Left lung (tissue), 4 donors: ENCODE measurements at regions not wholly inside any gene's neighbourhood (a gene's known extent, or its start where the extent isn't known, plus 50 kb on each side); places are given as distances from the start of the nearest gene placed in this dataset.

ENCODE experiments used
- ATAC-seq: fragments of 200-7000 bp; cut with Tn5 transposase; one replicate; pipeline ENCODE4 v1.9.1; 2020; ENCODE audit warnings: moderate library complexity
- DNase-seq, 4 donors: peaks; one replicate each; pipeline ENCODE4 v3.0.0-alpha.2; 2013 to 2020
- H3K27ac ChIP-seq, 2 donors: fragments of 200-600 bp; sonication (generic) in 1 of 2; one replicate each; pipeline versions ENCODE4 v1.5.0 to v1.8.0; 2020 to 2021
- H3K27me3 ChIP-seq, 2 donors: fragments of 200-600 bp; sonication (generic) in 1 of 2; one replicate each; pipeline versions ENCODE4 v1.5.0 to v1.8.0; 2020 to 2021
- H3K36me3 ChIP-seq, 2 donors: fragments of 200-600 bp; sonication (generic) in 1 of 2; one replicate each; pipeline versions ENCODE4 v1.5.0 to v1.8.0; 2020 to 2021
- H3K4me1 ChIP-seq, 2 donors: fragments of 200-600 bp; one replicate each; pipeline ENCODE4 v1.8.0; 2021
- H3K4me3 ChIP-seq, 2 donors: fragments of 200-600 bp; sonication (generic) in 1 of 2; one replicate each; pipeline versions ENCODE4 v1.5.0 to v1.8.0; 2020 to 2021; ENCODE audit warnings: mild to moderate bottlenecking in 1 of 2
- H3K9me3 ChIP-seq, 2 donors: fragments of 200-600 bp; sonication (generic) in 1 of 2; one replicate each; pipeline versions ENCODE4 v1.5.0 to v1.8.0; 2020 to 2021
- intact Hi-C, 2 donors: fragments of 100-400 bp; cut with DNase I; formaldehyde crosslinking; loops; one replicate each; pipeline versions ENCODE4 v1.11.2 to v1.14.2; 2022
- TF ChIP-seq, protein P1 (sequence below), 2 donors: fragments of 200-600 bp; sonication (generic) in 1 of 2; IDR thresholded peaks; one replicate each; pipeline versions ENCODE4 v1.5.0 to v1.8.0; 2021; ENCODE audit warnings: antibody characterized with exemption in 2 of 2
- donor health status: DM: no; HTN: yes; CAD: no.
- donor health status: DM: no; HTN: no; CAD: no.

DNA sequence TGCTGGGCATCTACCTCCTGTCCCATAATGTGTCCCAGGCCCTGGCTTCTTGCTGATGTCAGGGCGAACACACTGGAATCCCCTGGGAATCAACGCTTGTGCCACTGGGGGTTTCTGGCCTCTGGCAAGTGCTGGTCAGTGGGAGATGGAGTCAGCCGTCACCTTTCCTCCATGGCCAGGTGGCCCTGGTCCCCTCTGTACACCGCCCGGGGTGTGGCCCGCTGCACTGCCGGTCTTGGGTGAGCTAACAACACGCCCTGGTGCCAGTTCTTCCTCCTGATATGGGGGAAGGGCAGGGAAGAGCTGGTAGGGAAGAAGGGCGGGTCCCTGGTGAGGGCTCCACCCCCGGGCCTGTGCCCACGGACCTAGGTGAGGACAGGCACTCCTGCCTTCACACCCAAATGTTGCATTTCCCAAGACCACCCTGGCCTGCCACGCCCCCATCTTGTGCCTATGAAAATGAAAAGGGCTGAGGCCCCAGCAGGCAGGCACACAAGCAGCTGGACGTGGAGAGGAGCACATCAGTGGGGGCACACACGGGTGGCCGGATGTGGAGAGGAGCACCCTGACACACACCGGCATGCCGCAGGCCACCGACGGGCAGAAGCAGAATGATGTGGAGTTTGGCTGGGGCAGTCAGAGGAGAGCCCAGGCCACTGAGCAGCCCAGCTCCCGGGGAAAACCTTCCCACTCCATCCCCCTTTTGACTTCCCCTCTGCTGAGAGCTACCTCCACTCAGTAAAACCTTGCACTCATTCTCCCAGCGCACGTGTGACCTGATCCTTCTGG, 140.5 kb downstream of the ASB1 start:
- intact Hi-C loops: no loop called here
- no peak overlapping the region for H3K27ac ChIP-seq
- ATAC-seq (peak; percentile 49), DNase-seq (peak in 2 of 4 donors; percentile 48 to 70)
- H3K4me1 ChIP-seq: peaks cover 0 to 5% of the 10 kb centered on the region in 2 donors
- no peaks in the 10 kb centered on the region for H3K9me3 ChIP-seq
- TF ChIP-seq, protein P1, sequence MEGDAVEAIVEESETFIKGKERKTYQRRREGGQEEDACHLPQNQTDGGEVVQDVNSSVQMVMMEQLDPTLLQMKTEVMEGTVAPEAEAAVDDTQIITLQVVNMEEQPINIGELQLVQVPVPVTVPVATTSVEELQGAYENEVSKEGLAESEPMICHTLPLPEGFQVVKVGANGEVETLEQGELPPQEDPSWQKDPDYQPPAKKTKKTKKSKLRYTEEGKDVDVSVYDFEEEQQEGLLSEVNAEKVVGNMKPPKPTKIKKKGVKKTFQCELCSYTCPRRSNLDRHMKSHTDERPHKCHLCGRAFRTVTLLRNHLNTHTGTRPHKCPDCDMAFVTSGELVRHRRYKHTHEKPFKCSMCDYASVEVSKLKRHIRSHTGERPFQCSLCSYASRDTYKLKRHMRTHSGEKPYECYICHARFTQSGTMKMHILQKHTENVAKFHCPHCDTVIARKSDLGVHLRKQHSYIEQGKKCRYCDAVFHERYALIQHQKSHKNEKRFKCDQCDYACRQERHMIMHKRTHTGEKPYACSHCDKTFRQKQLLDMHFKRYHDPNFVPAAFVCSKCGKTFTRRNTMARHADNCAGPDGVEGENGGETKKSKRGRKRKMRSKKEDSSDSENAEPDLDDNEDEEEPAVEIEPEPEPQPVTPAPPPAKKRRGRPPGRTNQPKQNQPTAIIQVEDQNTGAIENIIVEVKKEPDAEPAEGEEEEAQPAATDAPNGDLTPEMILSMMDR (IDR thresholded peaks at IDR 0.05): no peak
- H3K36me3 ChIP-seq: no peaks in the 10 kb centered on the region
- no peak overlapping the region for H3K4me3 ChIP-seq
- H3K27me3 ChIP-seq: no peaks in the 10 kb centered on the region

DNA sequence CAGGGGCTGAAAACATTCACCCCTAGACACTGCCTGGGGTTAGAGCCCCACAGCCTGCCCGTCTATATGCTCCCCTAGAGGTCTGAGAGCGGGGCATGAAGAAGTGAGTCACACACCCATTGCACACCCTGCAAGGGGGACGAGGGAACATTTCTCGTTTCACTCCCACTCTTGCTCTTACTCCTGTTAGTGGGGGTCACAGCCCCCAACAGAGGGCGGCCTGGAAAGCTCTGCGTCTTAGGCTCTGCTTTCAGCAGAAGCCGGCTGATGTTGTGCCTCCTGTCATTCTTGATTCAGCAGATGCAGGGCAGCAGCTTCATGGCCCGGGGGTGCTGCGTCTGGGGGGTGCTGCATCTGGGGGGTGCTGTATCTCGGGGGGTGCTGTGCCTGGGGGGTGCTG, 141.3 kb downstream of the ASB1 start:
- no peak for ATAC-seq
- intact Hi-C loops: no loop called here
- Histone ChIP-seq H3K4me1 (peaks cover 0 to 5% of the 10 kb centered on the region in 2 donors), H3K36me3 (no peaks in the 10 kb centered on the region), H3K27me3 (no peaks in the 10 kb centered on the region), H3K27ac (no peak overlapping the region), H3K4me3 (no peak overlapping the region), H3K9me3 (no peaks in the 10 kb centered on the region)
- DNase-seq: no peak
- TF ChIP-seq, protein P1 (IDR thresholded peaks at IDR 0.05): no peak

DNA sequence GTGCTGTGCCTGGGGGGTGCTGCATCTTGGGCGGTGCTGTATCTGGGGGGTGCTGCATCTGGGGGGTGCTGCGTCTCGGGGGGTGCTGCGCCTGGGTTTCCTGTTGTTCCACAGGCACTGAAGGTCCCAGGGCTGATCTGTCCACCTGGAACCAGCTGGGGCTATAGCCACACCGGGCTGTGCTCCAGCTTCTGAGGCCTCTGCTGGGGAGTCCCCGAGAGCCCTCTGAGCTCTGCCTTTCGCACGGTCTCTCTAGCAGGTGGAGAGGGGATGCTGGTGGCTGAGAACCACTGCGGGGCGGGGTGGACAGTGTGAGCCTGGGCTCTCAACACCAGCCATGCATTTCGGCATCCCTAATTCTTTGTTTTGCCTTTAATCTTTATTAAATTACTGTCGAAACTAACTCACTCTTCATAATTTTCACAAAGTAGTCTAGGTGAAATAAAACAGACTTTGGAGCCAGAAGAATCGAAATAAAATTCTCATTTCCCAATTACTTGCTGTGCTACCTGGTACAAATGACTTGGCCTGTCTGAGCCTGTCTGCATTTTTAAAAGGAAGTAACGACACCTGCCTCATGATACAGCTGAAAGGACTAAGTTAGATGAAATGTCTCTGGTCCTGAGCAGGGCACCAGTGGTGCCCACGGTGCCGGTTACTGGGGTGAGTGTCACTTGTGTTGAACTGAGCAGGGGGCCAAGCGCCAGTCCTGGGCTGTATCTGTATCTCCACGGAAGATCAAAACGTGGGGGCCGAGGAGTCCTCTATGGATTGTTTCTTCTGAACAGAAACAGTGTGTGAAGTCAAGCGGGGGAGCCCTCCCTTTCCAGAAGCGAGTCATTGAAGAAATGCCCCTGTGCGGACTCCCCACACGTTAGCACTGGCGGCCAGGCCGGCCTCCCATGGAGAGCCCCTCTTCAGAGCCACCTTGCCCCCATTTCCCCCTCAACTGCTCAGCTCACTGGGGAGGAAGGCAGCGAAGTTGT, 142.0 kb downstream of the ASB1 start:
- Histone ChIP-seq H3K4me3 (no peak overlapping the region), H3K27me3 (no peaks in the 10 kb centered on the region), H3K36me3 (no peaks in the 10 kb centered on the region), H3K4me1 (peaks cover 0 to 5% of the 10 kb centered on the region in 2 donors), H3K9me3 (no peaks in the 10 kb centered on the region), H3K27ac (peak overlapping the region; percentile 62 to 67)
- DNase-seq: peak in 2 of 4 donors; percentile 33 to 72
- ATAC-seq: peak; percentile 41
- TF ChIP-seq, protein P1 (IDR thresholded peaks at IDR 0.05): no peak
- intact Hi-C loops: no loop called here

DNA sequence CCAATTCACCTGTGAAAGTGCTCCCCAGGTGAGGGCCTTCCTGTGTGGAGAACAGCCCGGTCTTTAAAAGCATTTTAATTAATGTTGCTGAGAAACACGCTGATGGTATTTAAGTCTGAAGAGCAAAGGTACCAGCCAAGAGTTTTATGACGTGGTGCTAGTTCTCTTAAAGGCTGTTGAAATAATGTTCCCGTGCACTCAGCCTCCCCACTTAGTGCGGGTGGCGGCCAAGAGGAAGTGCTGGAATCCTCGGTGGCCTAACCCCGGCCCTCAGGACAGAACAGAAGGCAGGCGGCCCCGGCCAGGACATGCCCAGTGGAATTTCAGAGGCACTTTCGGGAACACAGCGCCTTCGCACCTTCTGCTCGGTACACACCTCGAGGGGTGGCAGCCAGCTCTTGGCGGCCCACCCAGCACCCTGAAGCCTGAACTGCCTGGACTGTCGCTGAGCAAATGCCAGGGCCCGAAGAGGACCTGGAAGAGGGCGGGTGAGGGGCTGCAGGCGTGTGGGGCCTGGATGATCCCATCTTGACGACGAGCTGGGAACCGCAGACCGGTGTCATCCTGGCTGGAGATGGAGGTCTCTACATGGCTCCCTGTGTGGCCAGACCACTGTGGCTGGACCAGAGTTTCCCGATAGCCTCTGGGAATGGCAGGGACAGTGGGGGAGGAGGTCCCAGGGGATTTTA, 142.9 kb downstream of the ASB1 start:
- TF ChIP-seq, protein P1 (IDR thresholded peaks at IDR 0.05): no peak
- no peaks in the 10 kb centered on the region for H3K36me3 ChIP-seq
- H3K9me3 ChIP-seq: no peaks in the 10 kb centered on the region
- peaks cover 0 to 5% of the 10 kb centered on the region in 2 donors for H3K4me1 ChIP-seq
- H3K27ac ChIP-seq: peak overlapping the region; percentile 67
- no peaks in the 10 kb centered on the region for H3K27me3 ChIP-seq
- intact Hi-C loops: no loop called here
- DNase-seq (peak in 3 of 4 donors; percentile 74 to 88 (median 84)), ATAC-seq (peak; percentile 82)
- no peak overlapping the region for H3K4me3 ChIP-seq
